Esophagus muscularis mucosa (tissue), 3 donors: ENCODE measurements at regions not wholly inside any gene's neighbourhood (a gene's known extent, or its start where the extent isn't known, plus 50 kb on each side); places are given as distances from the start of the nearest gene placed in this dataset.
"Not testable (repeated sequence)": the region's sequence is repeated elsewhere in the genome, so short reads cannot be mapped to it uniquely, and the experiment has no call there.

Experiments
- EP300 ChIP-seq: sonication (generic); formaldehyde crosslinking; IDR thresholded peaks from one replicate; pipeline ENCODE4 v1.6.1; 2017; ENCODE audit warnings: antibody characterized with exemption
- TF ChIP-seq, protein P1 (sequence below), 3 experiments: fragments of 200-600 bp in 2 of 3; fragments of 450-650 bp in 1 of 3; sonication (generic) in 2 of 3; IDR thresholded peaks; one replicate each; pipeline ENCODE4 v1.5.1; 2017 to 2019; ENCODE audit warnings: antibody characterized with exemption in 3 of 3, mild to moderate bottlenecking in 2 of 3, moderate library complexity in 1 of 3

DNA sequence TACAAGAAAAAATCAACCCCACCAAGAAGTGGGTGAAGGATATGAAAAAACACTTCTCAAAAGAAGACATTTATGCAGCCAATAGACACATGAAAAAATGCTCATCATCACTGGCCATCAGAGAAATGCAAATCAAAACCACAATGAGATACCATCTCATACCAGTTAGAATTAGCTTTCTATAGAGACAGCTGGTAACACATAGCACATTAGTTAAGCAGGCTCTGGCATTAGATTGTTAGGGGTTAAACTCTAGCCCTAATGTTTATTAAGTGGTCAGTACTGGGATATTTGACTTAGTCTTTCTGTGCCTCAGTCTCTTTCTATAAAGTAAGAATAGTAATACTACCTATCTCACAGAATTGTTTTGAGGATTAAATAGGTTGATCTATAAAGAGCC lies 65.2 kb upstream of the TGFBR2 start:
- TF ChIP-seq, protein P1, sequence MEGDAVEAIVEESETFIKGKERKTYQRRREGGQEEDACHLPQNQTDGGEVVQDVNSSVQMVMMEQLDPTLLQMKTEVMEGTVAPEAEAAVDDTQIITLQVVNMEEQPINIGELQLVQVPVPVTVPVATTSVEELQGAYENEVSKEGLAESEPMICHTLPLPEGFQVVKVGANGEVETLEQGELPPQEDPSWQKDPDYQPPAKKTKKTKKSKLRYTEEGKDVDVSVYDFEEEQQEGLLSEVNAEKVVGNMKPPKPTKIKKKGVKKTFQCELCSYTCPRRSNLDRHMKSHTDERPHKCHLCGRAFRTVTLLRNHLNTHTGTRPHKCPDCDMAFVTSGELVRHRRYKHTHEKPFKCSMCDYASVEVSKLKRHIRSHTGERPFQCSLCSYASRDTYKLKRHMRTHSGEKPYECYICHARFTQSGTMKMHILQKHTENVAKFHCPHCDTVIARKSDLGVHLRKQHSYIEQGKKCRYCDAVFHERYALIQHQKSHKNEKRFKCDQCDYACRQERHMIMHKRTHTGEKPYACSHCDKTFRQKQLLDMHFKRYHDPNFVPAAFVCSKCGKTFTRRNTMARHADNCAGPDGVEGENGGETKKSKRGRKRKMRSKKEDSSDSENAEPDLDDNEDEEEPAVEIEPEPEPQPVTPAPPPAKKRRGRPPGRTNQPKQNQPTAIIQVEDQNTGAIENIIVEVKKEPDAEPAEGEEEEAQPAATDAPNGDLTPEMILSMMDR (IDR thresholded peaks at IDR 0.05): not testable (repeated sequence)
- not testable (repeated sequence) for TF ChIP-seq EP300
